ENCODE measurements at regions not wholly inside any gene's neighbourhood (a gene's known extent, or its start where the extent isn't known, plus 50 kb on each side); places are given as distances from the start of the nearest gene placed in this dataset.

DNA sequence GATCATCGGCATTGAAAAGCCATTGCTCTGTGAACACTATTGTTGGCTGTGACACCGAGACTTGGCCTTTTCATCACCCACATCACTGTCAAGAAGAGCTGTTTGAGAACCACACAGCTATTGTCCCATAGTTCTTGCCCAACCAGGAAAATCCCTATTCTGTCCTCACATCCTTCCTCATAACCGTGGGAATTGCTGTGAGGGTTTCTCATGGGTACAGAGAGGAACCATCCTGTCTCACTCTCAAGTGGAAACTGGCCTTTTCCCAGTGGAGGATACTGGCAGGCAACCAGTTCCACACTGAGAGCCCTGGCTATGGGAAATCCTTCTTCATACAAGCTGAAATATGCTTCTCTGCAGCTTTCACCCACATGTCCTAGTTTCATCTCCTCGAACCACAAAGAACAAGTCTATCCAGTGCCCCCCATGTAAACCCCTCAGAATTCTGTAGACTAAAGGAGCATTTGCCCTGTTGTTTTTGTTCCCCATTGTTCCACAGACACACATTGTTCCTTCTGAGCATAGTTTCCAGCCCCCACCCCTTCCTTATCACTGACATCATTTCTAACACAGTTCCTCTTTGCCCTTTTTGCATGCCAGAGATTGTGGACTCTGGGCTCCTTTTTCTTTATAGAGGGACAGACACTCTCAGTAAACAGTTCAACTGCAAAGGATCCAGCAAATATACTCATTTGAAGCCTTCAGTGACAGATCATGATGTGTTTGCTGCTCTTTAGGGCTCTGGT is 57.8 kb upstream of the C5orf46 start:
- DNase-seq, result no peak

GRCh38 chr5:147963436-147963835 is 57.1 kb upstream of the C5orf46 start:
- DNase-seq, result no peak

- DNase-seq, result no peak
Observed at GRCh38 chr5:147961208-147961749, 54.9 kb upstream of the C5orf46 start.

GRCh38 chr5:147957901-147958300 is 51.6 kb upstream of the C5orf46 start:
- no peak for DNase-seq

DNA sequence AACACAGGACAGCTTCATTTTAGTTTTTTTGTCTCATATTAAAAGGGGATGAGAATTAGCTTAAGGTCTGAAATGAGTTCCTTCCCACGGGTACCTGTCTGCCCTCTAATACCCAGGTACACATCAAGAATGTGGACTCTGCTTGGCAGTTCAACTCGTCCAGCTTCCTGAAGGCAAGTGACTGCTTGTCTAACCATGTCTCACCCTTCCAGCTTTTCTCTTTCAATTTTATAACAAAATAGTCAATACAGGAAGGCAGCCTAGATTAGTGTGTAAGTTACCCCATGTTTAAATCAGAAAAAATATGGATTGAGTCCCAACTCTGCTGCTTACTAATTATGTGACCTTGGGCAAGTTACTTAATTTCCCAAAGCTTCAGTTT is 50.5 kb upstream of the C5orf46 start:
- no peak for DNase-seq

DNA sequence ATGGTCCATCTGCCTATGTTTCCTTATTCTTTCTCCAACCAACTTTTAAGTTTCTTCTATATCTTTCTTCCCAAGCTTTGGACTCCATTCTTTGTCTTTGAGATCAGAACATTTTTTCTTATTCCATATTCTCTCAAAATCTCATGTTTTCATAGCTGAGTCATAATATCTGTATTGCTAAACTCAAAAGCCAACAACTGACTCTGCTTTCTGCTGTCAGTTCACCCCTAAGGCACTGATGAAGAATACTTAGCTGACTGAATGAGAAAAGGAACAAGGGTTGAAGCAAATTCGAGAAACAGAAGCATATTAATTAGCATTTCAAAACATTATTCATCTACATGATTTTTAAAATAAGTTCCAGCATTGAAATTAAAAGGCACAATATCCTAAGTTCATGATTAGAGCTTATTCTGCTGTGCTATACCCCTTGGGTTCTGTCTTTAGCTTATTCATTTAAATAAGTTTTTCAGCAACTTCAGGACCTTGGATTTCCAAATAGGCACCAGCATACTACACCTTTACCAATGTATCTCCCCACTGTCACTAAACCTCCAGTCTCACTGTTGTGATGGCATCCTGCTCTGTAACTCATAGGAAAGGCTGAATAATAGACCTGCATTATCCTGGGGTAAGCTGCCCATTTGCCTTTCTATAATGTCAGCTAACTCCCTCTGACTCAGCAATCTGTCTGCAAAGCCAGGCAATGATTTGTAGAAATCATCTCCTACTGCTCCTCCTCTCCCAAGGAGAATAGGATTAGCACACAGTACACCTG is 49.9 kb upstream of the C5orf46 start:
- no peak for DNase-seq
